MM.1S (cell line): ENCODE measurements at regions not wholly inside any gene's neighbourhood (a gene's known extent, or its start where the extent isn't known, plus 50 kb on each side); places are given as distances from the start of the nearest gene placed in this dataset.

ENCODE experiments used
- DNase-seq: peaks from one replicate; pipeline ENCODE4 v3.0.0-alpha.2; 2015
- H2AFZ ChIP-seq: fragments of 300-600 bp; sonication (generic); 2 replicates; pipeline ENCODE4 v1.6.0; 2016; ENCODE audit warnings: antibody characterized with exemption, low read length
- H3F3A ChIP-seq: fragments of 300-600 bp; sonication (generic); 2 replicates; pipeline ENCODE4 v1.6.1; 2016; ENCODE audit warnings: mild to moderate bottlenecking, antibody characterized with exemption, low read length, moderate library complexity, mixed read lengths; ENCODE audit not compliant: insufficient read depth
- H3K27ac ChIP-seq: fragments of 300-600 bp; sonication (generic); 2 replicates; pipeline ENCODE4 v1.5.1; 2016; ENCODE audit warnings: mild to moderate bottlenecking, low read length
- H3K27me3 ChIP-seq: fragments of 300-600 bp; sonication (generic); replicated peaks from 2 replicates; pipeline ENCODE4 v1.6.0; 2016; ENCODE audit warnings: low read length; ENCODE audit not compliant: insufficient read depth
- H3K36me3 ChIP-seq: fragments of 300-600 bp; sonication (generic); replicated peaks from 2 replicates; pipeline ENCODE4 v1.6.1; 2016; ENCODE audit warnings: mild to moderate bottlenecking, low read length, mixed read lengths; ENCODE audit not compliant: insufficient read depth
- H3K4me1 ChIP-seq: fragments of 300-600 bp; sonication (generic); 2 replicates; pipeline ENCODE4 v1.6.1; 2016; ENCODE audit warnings: low read length, mixed read lengths
- H3K4me2 ChIP-seq: fragments of 300-600 bp; sonication (generic); 2 replicates; pipeline ENCODE4 v1.6.0; 2016; ENCODE audit warnings: low read depth, low read length
- H3K4me3 ChIP-seq: fragments of 300-600 bp; sonication (generic); 2 replicates; pipeline ENCODE4 v1.5.1; 2016; ENCODE audit warnings: low read length, mixed read lengths
- H3K79me2 ChIP-seq: fragments of 300-600 bp; sonication (generic); 2 replicates; pipeline ENCODE4 v1.6.1; 2016; ENCODE audit warnings: mixed run types, low read length, mixed read lengths
- H3K9ac ChIP-seq: fragments of 300-600 bp; sonication (generic); 2 replicates; pipeline ENCODE4 v1.6.1; 2016; ENCODE audit warnings: low read length, mixed read lengths
- H3K9me2 ChIP-seq: fragments of 300-600 bp; sonication (generic); replicated peaks from 2 replicates; pipeline ENCODE4 v1.6.1; 2016; ENCODE audit warnings: mild to moderate bottlenecking, low read length, mixed read lengths; ENCODE audit not compliant: insufficient read depth
- H3K9me3 ChIP-seq: fragments of 300-600 bp; sonication (generic); replicated peaks from 2 replicates; pipeline ENCODE4 v1.6.1; 2016; ENCODE audit warnings: mild to moderate bottlenecking, low read length, mixed read lengths; ENCODE audit not compliant: insufficient read depth
- H4K20me1 ChIP-seq: fragments of 300-600 bp; sonication (generic); 2 replicates; pipeline ENCODE4 v1.6.1; 2016; ENCODE audit warnings: mild to moderate bottlenecking, low read length, moderate library complexity, mixed read lengths; ENCODE audit not compliant: insufficient read depth
- EZH2 ChIP-seq: fragments of 300-600 bp; sonication (generic); optimal IDR thresholded peaks from 2 replicates; pipeline ENCODE3; 2017; ENCODE audit warnings: low read depth, mild to moderate bottlenecking, antibody characterized with exemption, low read length, mixed read lengths
- EZH2phosphoT487 ChIP-seq: fragments of 300-600 bp; sonication (generic); IDR thresholded peaks from 2 replicates; pipeline ENCODE4 v1.6.1; 2018; ENCODE audit warnings: antibody characterized with exemption, low read length
- TF ChIP-seq, protein P1 (sequence below): fragments of 300-600 bp; sonication (generic); IDR thresholded peaks from 2 replicates; pipeline ENCODE4 v1.5.1; 2016; ENCODE audit warnings: antibody characterized with exemption, low read length, mixed read lengths

DNA sequence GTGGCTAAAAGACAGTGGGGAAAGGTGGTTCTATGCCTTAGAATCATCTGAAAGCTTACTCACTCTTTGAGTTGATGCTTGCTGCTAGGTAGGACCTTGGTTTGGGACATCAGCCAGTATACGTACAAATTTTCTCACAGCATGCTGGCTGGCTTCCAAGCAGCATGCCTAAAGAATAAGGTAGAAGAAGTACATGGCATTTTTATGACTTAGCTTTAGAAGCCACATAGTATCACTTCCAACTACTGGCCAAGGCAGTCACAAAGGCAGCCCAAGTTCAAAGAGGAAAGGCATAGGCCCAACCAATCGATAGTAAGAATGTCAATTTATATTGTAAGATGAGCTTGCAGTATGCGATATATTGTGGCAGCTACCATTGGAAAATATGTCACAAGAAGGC, 284.2 kb upstream of the CAND1 start:
- H3K9me2 ChIP-seq = no peaks in the 10 kb centered on the region
- TF ChIP-seq EZH2phosphoT487 (no peak), EZH2 (no peak)
- TF ChIP-seq, protein P1, sequence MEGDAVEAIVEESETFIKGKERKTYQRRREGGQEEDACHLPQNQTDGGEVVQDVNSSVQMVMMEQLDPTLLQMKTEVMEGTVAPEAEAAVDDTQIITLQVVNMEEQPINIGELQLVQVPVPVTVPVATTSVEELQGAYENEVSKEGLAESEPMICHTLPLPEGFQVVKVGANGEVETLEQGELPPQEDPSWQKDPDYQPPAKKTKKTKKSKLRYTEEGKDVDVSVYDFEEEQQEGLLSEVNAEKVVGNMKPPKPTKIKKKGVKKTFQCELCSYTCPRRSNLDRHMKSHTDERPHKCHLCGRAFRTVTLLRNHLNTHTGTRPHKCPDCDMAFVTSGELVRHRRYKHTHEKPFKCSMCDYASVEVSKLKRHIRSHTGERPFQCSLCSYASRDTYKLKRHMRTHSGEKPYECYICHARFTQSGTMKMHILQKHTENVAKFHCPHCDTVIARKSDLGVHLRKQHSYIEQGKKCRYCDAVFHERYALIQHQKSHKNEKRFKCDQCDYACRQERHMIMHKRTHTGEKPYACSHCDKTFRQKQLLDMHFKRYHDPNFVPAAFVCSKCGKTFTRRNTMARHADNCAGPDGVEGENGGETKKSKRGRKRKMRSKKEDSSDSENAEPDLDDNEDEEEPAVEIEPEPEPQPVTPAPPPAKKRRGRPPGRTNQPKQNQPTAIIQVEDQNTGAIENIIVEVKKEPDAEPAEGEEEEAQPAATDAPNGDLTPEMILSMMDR = no peak
- no peaks in the 10 kb centered on the region for H3K4me1 ChIP-seq
- no peaks in the 10 kb centered on the region for H3F3A ChIP-seq
- H2AFZ ChIP-seq = no peak overlapping the region
- H3K4me2 ChIP-seq = no peak overlapping the region
- H3K4me3 ChIP-seq = no peak overlapping the region
- no peaks in the 10 kb centered on the region for H3K79me2 ChIP-seq
- no peaks in the 10 kb centered on the region for H3K27me3 ChIP-seq
- no peaks in the 10 kb centered on the region for H3K9me3 ChIP-seq
- no peaks in the 10 kb centered on the region for H4K20me1 ChIP-seq
- no peak overlapping the region for H3K9ac ChIP-seq
- no peaks in the 10 kb centered on the region for H3K36me3 ChIP-seq
- H3K27ac ChIP-seq = no peak overlapping the region
- no peak for DNase-seq

DNA sequence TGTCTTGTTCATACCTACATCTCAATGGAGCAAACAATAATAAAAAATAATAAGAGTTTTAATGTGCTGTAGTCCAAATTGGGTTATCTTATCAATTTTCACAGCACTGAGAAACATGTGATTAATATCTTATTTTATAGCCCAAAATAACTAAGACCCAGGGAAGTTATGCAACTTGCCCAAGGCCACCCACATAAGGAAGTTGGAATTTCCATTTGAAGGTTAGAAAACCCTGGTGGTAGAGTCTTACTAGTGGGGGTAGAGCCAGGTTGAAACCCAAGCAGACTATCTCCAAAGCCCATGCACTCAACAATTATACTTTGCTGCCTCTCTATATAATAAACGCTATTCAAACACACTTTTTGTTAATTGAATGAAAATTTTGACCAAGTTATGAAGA, 270.0 kb upstream of the CAND1 start:
- DNase-seq = no peak
- H4K20me1 ChIP-seq = no peaks in the 10 kb centered on the region
- no peak overlapping the region for H3K4me2 ChIP-seq
- H3K4me3 ChIP-seq = no peak overlapping the region
- H3K79me2 ChIP-seq = no peaks in the 10 kb centered on the region
- H3K9me2 ChIP-seq = no peaks in the 10 kb centered on the region
- H3K27ac ChIP-seq = no peak overlapping the region
- H3K4me1 ChIP-seq = no peaks in the 10 kb centered on the region
- H3K9me3 ChIP-seq = no peaks in the 10 kb centered on the region
- no peaks in the 10 kb centered on the region for H3K36me3 ChIP-seq
- no peak for TF ChIP-seq EZH2
- TF ChIP-seq, protein P1 = no peak
- no peak for TF ChIP-seq EZH2phosphoT487
- no peaks in the 10 kb centered on the region for H3K27me3 ChIP-seq
- H2AFZ ChIP-seq = no peak overlapping the region
- no peak overlapping the region for H3K9ac ChIP-seq
- no peaks in the 10 kb centered on the region for H3F3A ChIP-seq

DNA sequence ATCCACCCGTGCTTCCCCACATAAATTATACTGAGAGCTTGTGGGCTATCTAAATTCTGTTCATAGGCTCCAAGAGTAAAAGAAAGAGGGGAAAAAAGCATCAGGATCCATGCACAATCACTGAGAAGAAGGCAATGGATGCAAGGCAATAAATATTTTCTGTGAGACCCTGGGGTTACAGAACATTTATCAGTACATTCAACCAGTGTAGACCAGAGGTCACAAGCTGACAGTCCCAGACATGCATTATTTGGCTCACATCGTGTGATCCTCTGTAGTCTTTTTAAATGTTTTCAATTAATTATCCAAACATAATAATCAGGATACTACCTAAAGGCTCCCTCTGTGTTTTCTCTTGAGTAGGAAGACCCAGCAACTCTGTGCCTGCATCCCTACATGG, 267.9 kb upstream of the CAND1 start:
- no peak for DNase-seq
- TF ChIP-seq, protein P1 = no peak
- TF ChIP-seq EZH2phosphoT487 = no peak
- TF ChIP-seq EZH2 = no peak
- Histone ChIP-seq H3F3A (no peaks in the 10 kb centered on the region), H3K27ac (no peak overlapping the region), H3K79me2 (no peaks in the 10 kb centered on the region), H3K36me3 (no peaks in the 10 kb centered on the region), H3K9me2 (no peaks in the 10 kb centered on the region), H3K9ac (no peak overlapping the region), H4K20me1 (no peaks in the 10 kb centered on the region), H3K27me3 (no peaks in the 10 kb centered on the region), H3K4me2 (no peak overlapping the region), H3K9me3 (no peaks in the 10 kb centered on the region), H3K4me3 (no peak overlapping the region), H3K4me1 (no peaks in the 10 kb centered on the region), H2AFZ (no peak overlapping the region)
